Mesenchymal stem cell (in vitro differentiated cells and primary cell): ENCODE measurements at regions not wholly inside any gene's neighbourhood (a gene's known extent, or its start where the extent isn't known, plus 50 kb on each side); places are given as distances from the start of the nearest gene placed in this dataset.

ENCODE experiments used
- DNase-seq: peaks from one replicate; pipeline ENCODE4 v3.0.0-alpha.2; 2013
- H2AFZ ChIP-seq: one replicate; pipeline ENCODE4 v1.6.1; 2013; ENCODE audit warnings: low read depth, mild to moderate bottlenecking, control low read depth, inconsistent platforms, low read length, moderate library complexity
- H2AK5ac ChIP-seq: 2 replicates; pipeline ENCODE4 v1.6.1; 2013; ENCODE audit warnings: low read length, moderate library complexity, mild to moderate bottlenecking, inconsistent platforms; ENCODE audit not compliant: severe bottlenecking
- H2BK120ac ChIP-seq: one replicate; pipeline ENCODE4 v1.6.1; 2013; ENCODE audit warnings: low read depth, mild to moderate bottlenecking, inconsistent platforms, low read length, moderate library complexity
- H2BK12ac ChIP-seq, 2 experiments: one replicate each; pipeline ENCODE4 v1.6.1; 2013; ENCODE audit warnings: inconsistent platforms in 2 of 2, low read length in 2 of 2, mild to moderate bottlenecking in 2 of 2, moderate library complexity in 2 of 2, control low read depth in 1 of 2
- H2BK15ac ChIP-seq: one replicate; pipeline ENCODE4 v1.6.1; 2013; ENCODE audit warnings: mild to moderate bottlenecking, low read depth, inconsistent platforms; ENCODE audit not compliant: poor library complexity, severe bottlenecking
- H2BK5ac ChIP-seq: 2 replicates; pipeline ENCODE4 v1.6.1; 2013; ENCODE audit warnings: low read depth, mild to moderate bottlenecking, low read length, control low read depth, inconsistent platforms; ENCODE audit not compliant: poor library complexity, severe bottlenecking
- H3K14ac ChIP-seq, 2 experiments: one replicate each; pipeline ENCODE4 v1.6.1; 2013; ENCODE audit warnings: inconsistent platforms in 2 of 2, low read length in 2 of 2, control low read depth in 1 of 2, mild to moderate bottlenecking in 1 of 2, moderate library complexity in 1 of 2
- H3K18ac ChIP-seq, 2 experiments: one replicate each; pipeline ENCODE4 v1.6.1; 2013; ENCODE audit warnings: inconsistent platforms in 2 of 2, low read length in 2 of 2, control low read depth in 1 of 2, low read depth in 1 of 2, mild to moderate bottlenecking in 1 of 2
- H3K23ac ChIP-seq, 2 experiments: one replicate each; pipeline ENCODE4 v1.6.1; 2013; ENCODE audit warnings: inconsistent platforms in 2 of 2, low read length in 2 of 2, mild to moderate bottlenecking in 2 of 2, moderate library complexity in 2 of 2, control low read depth in 1 of 2
- H3K27ac ChIP-seq: 2 replicates; pipeline ENCODE4 v1.5.1; 2013; ENCODE audit warnings: mild to moderate bottlenecking, moderate library complexity, low read length, control low read depth, inconsistent platforms; ENCODE audit not compliant: poor library complexity, severe bottlenecking
- H3K27me3 ChIP-seq, 2 experiments: 2 replicates each; pipeline versions ENCODE4 v1.6.1 to v1.7.0; 2013; ENCODE audit warnings: low read length in 2 of 2, mild to moderate bottlenecking in 2 of 2, moderate library complexity in 2 of 2, control low read depth in 1 of 2, inconsistent platforms in 1 of 2; ENCODE audit not compliant: control insufficient read depth in 1 of 2, insufficient read depth in 1 of 2
- H3K36me3 ChIP-seq, 2 experiments: 2 replicates each; pipeline versions ENCODE4 v1.6.1 to v1.7.0; 2013; ENCODE audit warnings: low read length in 2 of 2, control low read depth in 1 of 2, inconsistent platforms in 1 of 2, low read depth in 1 of 2, mild to moderate bottlenecking in 1 of 2; ENCODE audit not compliant: insufficient read depth in 2 of 2, control insufficient read depth in 1 of 2
- H3K4ac ChIP-seq, 2 experiments: one replicate each; pipeline ENCODE4 v1.6.1; 2013; ENCODE audit warnings: inconsistent platforms in 2 of 2, low read length in 2 of 2, mild to moderate bottlenecking in 2 of 2, moderate library complexity in 2 of 2, control low read depth in 1 of 2, low read depth in 1 of 2
- H3K4me1 ChIP-seq: 2 replicates; pipeline ENCODE4 v1.6.1; 2013; ENCODE audit warnings: low read depth, low read length, control low read depth; ENCODE audit not compliant: control insufficient read depth, insufficient read depth
- H3K4me2 ChIP-seq: 2 replicates; pipeline ENCODE4 v1.6.1; 2013; ENCODE audit warnings: low read length, mild to moderate bottlenecking, inconsistent platforms; ENCODE audit not compliant: poor library complexity, severe bottlenecking
- H3K4me3 ChIP-seq, 2 experiments: 2 replicates each; pipeline versions ENCODE4 v1.5.1 to v1.7.0; 2013; ENCODE audit warnings: low read length in 2 of 2, mild to moderate bottlenecking in 2 of 2, control low read depth in 1 of 2, low read depth in 1 of 2; ENCODE audit not compliant: insufficient read depth in 1 of 2
- H3K79me1 ChIP-seq: replicated peaks from 2 replicates; pipeline ENCODE4 v1.6.1; 2013; ENCODE audit warnings: mild to moderate bottlenecking, control low read depth, low read length, inconsistent platforms; ENCODE audit not compliant: poor library complexity, severe bottlenecking
- H3K9ac ChIP-seq: 2 replicates; pipeline ENCODE4 v1.7.0; 2013; ENCODE audit warnings: mild to moderate bottlenecking, low read length, moderate library complexity
- H3K9me3 ChIP-seq: 2 replicates; pipeline ENCODE4 v1.7.0; 2013; ENCODE audit warnings: mild to moderate bottlenecking, low read length; ENCODE audit not compliant: control insufficient read depth
- H4K8ac ChIP-seq: one replicate; pipeline ENCODE4 v1.6.1; 2013; ENCODE audit warnings: inconsistent platforms, mild to moderate bottlenecking, low read length, moderate library complexity
- H4K91ac ChIP-seq: one replicate; pipeline ENCODE4 v1.6.1; 2013; ENCODE audit warnings: mild to moderate bottlenecking, low read length, inconsistent platforms
- WGBS: methylation state at CpG from one replicate; pipeline ENCODE4 v1.1.7; 2013; ENCODE audit warnings: mixed read lengths; 5-methylcytosine and 5-hydroxymethylcytosine counted together

GRCh38 chr1:34366875-34367624 is 190.3 kb downstream of the C1orf94 start:
- peaks cover 0 to 70% of the 10 kb centered on the region in 2 experiments for H3K27me3 ChIP-seq
- no peak overlapping the region for H2AFZ ChIP-seq
- 69% methylated on average over 2 of the region's 3 CpGs for WGBS
- H3K27ac ChIP-seq, result no peak overlapping the region
- H3K9ac ChIP-seq, result no peak overlapping the region
- H4K8ac ChIP-seq, result no peak overlapping the region
- H3K9me3 ChIP-seq, result peaks cover 15% of the 10 kb centered on the region
- no peak overlapping the region for H3K18ac ChIP-seq
- no peak overlapping the region for H3K4ac ChIP-seq
- no peak overlapping the region for H2AK5ac ChIP-seq
- H2BK5ac ChIP-seq, result no peak overlapping the region
- H3K4me1 ChIP-seq, result no peaks in the 10 kb centered on the region
- DNase-seq, result no peak
- no peak overlapping the region for H2BK120ac ChIP-seq
- H4K91ac ChIP-seq, result no peak overlapping the region
- H2BK15ac ChIP-seq, result no peak overlapping the region
- H2BK12ac ChIP-seq, result no peak overlapping the region
- H3K79me1 ChIP-seq, result no peaks in the 10 kb centered on the region
- H3K4me2 ChIP-seq, result no peak overlapping the region
- no peak overlapping the region for H3K4me3 ChIP-seq
- no peak overlapping the region for H3K23ac ChIP-seq
- H3K36me3 ChIP-seq, result no peaks in the 10 kb centered on the region
- no peak overlapping the region for H3K14ac ChIP-seq

GRCh38 chr1:34367954-34368353 is 191.2 kb downstream of the C1orf94 start:
- Histone ChIP-seq H4K8ac (no peak overlapping the region), H3K18ac (no peak overlapping the region), H3K9me3 (peaks cover 15% of the 10 kb centered on the region), H2AK5ac (no peak overlapping the region), H2BK5ac (no peak overlapping the region), H3K4me2 (no peak overlapping the region), H3K4me3 (no peak overlapping the region), H3K27me3 (peaks cover 0 to 71% of the 10 kb centered on the region in 2 experiments), H3K9ac (no peak overlapping the region), H4K91ac (no peak overlapping the region), H3K79me1 (no peaks in the 10 kb centered on the region), H3K4me1 (no peaks in the 10 kb centered on the region), H2BK12ac (no peak overlapping the region), H3K27ac (no peak overlapping the region), H2BK15ac (no peak overlapping the region), H3K14ac (no peak overlapping the region), H3K4ac (no peak overlapping the region), H2BK120ac (no peak overlapping the region), H2AFZ (no peak overlapping the region), H3K23ac (no peak overlapping the region), H3K36me3 (no peaks in the 10 kb centered on the region)
- no peak for DNase-seq
- 62% methylated on average over 6 of the region's 6 CpGs for WGBS

DNA sequence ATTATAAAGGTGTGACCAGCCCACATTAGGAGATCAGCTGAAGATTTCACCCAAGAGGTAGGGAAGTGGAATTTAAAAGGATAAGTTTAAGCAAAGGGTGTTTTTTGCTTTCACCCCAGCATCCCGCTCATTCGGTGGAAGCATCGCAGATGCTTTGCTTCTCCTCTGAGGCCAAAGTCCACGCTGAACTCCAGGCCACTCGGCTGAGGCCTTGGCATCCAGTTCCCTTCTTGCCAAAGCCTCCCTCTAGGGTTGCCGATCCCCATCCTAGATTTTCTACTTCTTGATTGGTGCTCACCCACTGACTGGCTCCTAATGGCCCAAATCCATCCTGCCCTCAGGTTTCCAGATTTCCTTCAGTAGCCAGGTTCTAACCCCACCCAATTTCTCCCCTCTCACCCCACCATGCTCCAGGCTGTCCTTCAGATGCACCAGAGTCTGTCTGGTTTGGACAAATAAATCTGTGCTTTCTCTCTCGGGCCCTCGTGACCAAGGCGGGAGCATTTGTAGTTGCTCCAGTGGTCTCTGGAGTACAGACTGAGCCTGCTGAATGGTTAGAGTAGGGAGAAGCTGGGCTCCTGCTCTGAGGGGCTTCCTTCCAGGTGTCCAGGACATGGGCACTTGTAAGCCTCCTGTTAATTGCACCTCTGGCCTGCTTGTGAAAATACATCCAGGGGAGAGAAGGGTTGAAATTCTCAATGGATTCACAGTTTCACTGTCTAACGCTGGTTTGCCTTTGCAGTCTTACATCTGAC is 193.2 kb downstream of the C1orf94 start:
- 81% methylated on average over 10 of the region's 10 CpGs for WGBS
- H2AK5ac ChIP-seq, result no peak overlapping the region
- H3K14ac ChIP-seq, result no peak overlapping the region
- no peak overlapping the region for H3K9ac ChIP-seq
- no peaks in the 10 kb centered on the region for H3K79me1 ChIP-seq
- H2BK15ac ChIP-seq, result no peak overlapping the region
- H3K23ac ChIP-seq, result no peak overlapping the region
- H3K4me2 ChIP-seq, result no peak overlapping the region
- H3K4me3 ChIP-seq, result no peak overlapping the region
- no peak overlapping the region for H2BK5ac ChIP-seq
- H2BK12ac ChIP-seq, result no peak overlapping the region
- no peaks in the 10 kb centered on the region for H3K36me3 ChIP-seq
- H4K91ac ChIP-seq, result no peak overlapping the region
- H3K9me3 ChIP-seq, result peaks cover 7% of the 10 kb centered on the region
- H3K18ac ChIP-seq, result no peak overlapping the region
- H3K4me1 ChIP-seq, result no peaks in the 10 kb centered on the region
- no peak for DNase-seq
- no peak overlapping the region for H3K27ac ChIP-seq
- H3K27me3 ChIP-seq, result peaks cover 0 to 75% of the 10 kb centered on the region in 2 experiments
- no peak overlapping the region for H3K4ac ChIP-seq
- no peak overlapping the region for H2BK120ac ChIP-seq
- H4K8ac ChIP-seq, result no peak overlapping the region
- H2AFZ ChIP-seq, result no peak overlapping the region

DNA sequence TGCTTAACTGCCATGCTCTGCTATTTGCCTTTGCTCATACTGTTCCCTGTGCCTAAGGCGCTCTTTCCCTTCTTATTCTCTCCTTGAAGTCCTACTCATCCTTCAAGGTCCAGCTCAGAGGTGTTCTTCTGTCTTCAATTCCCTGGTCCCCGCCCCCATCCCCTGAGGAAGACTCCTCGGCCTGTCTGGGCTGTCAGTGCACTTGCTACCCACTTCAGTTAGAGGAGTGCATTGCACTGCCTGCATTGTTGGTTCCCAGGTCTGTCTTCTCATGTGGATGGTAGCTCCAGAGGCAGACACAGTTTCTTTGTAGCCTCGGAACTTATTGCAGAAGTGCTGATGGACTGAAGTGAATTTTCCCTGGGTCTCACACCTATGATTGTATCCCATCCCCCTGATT is 194.0 kb downstream of the C1orf94 start:
- 59% methylated on average over 4 of the region's 4 CpGs for WGBS
- Histone ChIP-seq H3K27me3 (peaks cover 0 to 73% of the 10 kb centered on the region in 2 experiments), H2BK12ac (no peak overlapping the region), H3K36me3 (no peaks in the 10 kb centered on the region), H3K27ac (no peak overlapping the region), H3K23ac (no peak overlapping the region), H3K79me1 (no peaks in the 10 kb centered on the region), H2AFZ (no peak overlapping the region), H4K91ac (no peak overlapping the region), H3K9me3 (no peaks in the 10 kb centered on the region), H3K4ac (no peak overlapping the region), H4K8ac (no peak overlapping the region), H3K4me3 (no peak overlapping the region), H3K9ac (no peak overlapping the region), H2AK5ac (no peak overlapping the region), H3K4me2 (no peak overlapping the region), H2BK120ac (no peak overlapping the region), H2BK15ac (no peak overlapping the region), H2BK5ac (no peak overlapping the region), H3K4me1 (no peaks in the 10 kb centered on the region), H3K18ac (no peak overlapping the region), H3K14ac (no peak overlapping the region)
- no peak for DNase-seq
